Transverse colon (tissue), 4 donors: ENCODE measurements at regions not wholly inside any gene's neighbourhood (a gene's known extent, or its start where the extent isn't known, plus 50 kb on each side); places are given as distances from the start of the nearest gene placed in this dataset.

ENCODE experiments used
- CTCF ChIP-seq, 5 experiments: fragments of 200-600 bp in 3 of 5; fragments of 450-650 bp in 2 of 5; sonication (generic) in 3 of 5; IDR thresholded peaks; 1 replicate in 2 of 5; 2 replicates in 3 of 5; pipeline ENCODE4 v1.5.1; 2016 to 2017; ENCODE audit warnings: antibody characterized with exemption in 5 of 5, inconsistent platforms in 3 of 5, mild to moderate bottlenecking in 2 of 5, moderate library complexity in 1 of 5
- POLR2A ChIP-seq: fragments of 450-650 bp; IDR thresholded peaks from one replicate; pipeline ENCODE4 v1.6.1; 2016; ENCODE audit warnings: antibody characterized with exemption, mild to moderate bottlenecking, moderate library complexity
- POLR2AphosphoS5 ChIP-seq, 3 donors: sonication (generic); formaldehyde crosslinking; IDR thresholded peaks; one replicate each; pipeline ENCODE4 v1.6.1; 2016; ENCODE audit warnings: antibody characterized with exemption in 3 of 3

GRCh38 chr3:166201476-166201875 lies 364.3 kb upstream of the BCHE start:
- TF ChIP-seq POLR2A (no peak), CTCF (IDR thresholded peaks at IDR 0.05) (no peak), POLR2AphosphoS5 (IDR thresholded peaks at IDR 0.05) (no peak)
